Smooth muscle cell (in vitro differentiated cells): ENCODE measurements at regions not wholly inside any gene's neighbourhood (a gene's known extent, or its start where the extent isn't known, plus 50 kb on each side); places are given as distances from the start of the nearest gene placed in this dataset.

Source experiments
- DNase-seq: peaks from one replicate; lab custom pipeline; 2025; ENCODE audit not compliant: unreplicated experiment; lab: John Stamatoyannopoulos, UW
- H2AFZ ChIP-seq: fragments of 200-600 bp; sonication (generic); 2 replicates; pipeline ENCODE4 v1.6.0; 2016; ENCODE audit warnings: antibody characterized with exemption, low read depth, mild to moderate bottlenecking
- H3F3A ChIP-seq: fragments of 200-600 bp; sonication (generic); 2 replicates; pipeline ENCODE4 v1.6.0; 2017; ENCODE audit warnings: antibody characterized with exemption, low read depth
- H3K27ac ChIP-seq: fragments of 200-600 bp; sonication (generic); 2 replicates; pipeline ENCODE4 v1.5.1; 2016; ENCODE audit warnings: low read depth, mild to moderate bottlenecking
- H3K27me3 ChIP-seq: fragments of 200-600 bp; sonication (generic); 2 replicates; pipeline ENCODE4 v1.6.1; 2016; ENCODE audit warnings: low read depth, mild to moderate bottlenecking
- H3K36me3 ChIP-seq: fragments of 200-600 bp; sonication (generic); 2 replicates; pipeline ENCODE4 v1.5.1; 2016; ENCODE audit warnings: low read depth
- H3K4me1 ChIP-seq: fragments of 200-600 bp; sonication (generic); 2 replicates; pipeline ENCODE4 v1.5.1; 2016; ENCODE audit warnings: low read depth
- H3K4me2 ChIP-seq: fragments of 200-600 bp; sonication (generic); 2 replicates; pipeline ENCODE4 v1.6.0; 2016; ENCODE audit warnings: mild to moderate bottlenecking
- H3K4me3 ChIP-seq: fragments of 200-600 bp; sonication (generic); 2 replicates; pipeline ENCODE4 v1.5.1; 2016; ENCODE audit warnings: mild to moderate bottlenecking
- H3K79me2 ChIP-seq: fragments of 200-600 bp; sonication (generic); 2 replicates; pipeline ENCODE4 v1.6.0; 2016; ENCODE audit warnings: low read depth, mild to moderate bottlenecking
- H3K9ac ChIP-seq: fragments of 200-600 bp; sonication (generic); 2 replicates; pipeline ENCODE4 v1.6.0; 2016; ENCODE audit warnings: low read depth
- H3K9me3 ChIP-seq: fragments of 200-600 bp; sonication (generic); replicated peaks from 2 replicates; pipeline ENCODE4 v1.5.1; 2016; ENCODE audit warnings: low read depth
- H4K20me1 ChIP-seq: fragments of 200-600 bp; sonication (generic); 2 replicates; pipeline ENCODE4 v1.6.0; 2016; ENCODE audit warnings: low read depth
- CTCF ChIP-seq: fragments of 200-600 bp; sonication (generic); IDR thresholded peaks from 2 replicates; pipeline ENCODE4 v1.5.1; 2017; ENCODE audit warnings: borderline replicate concordance, mild to moderate bottlenecking, antibody characterized with exemption; ENCODE audit not compliant: insufficient read depth, poor library complexity, severe bottlenecking
- WGBS: methylation state at CpG from one replicate; pipeline ENCODE4 v1.1.7; 2016; ENCODE audit warnings: low lambda C conversion rate; 5-methylcytosine and 5-hydroxymethylcytosine counted together

GRCh38 chr5:8394965-8395364 lies 526.0 kb downstream of the MTRR start:
- no peak overlapping the region for H3K27ac ChIP-seq
- peaks cover 6% of the 10 kb centered on the region for H3K27me3 ChIP-seq
- DNase-seq: no peak
- H2AFZ ChIP-seq: no peak overlapping the region
- no peaks in the 10 kb centered on the region for H4K20me1 ChIP-seq
- WGBS: 54% methylated on average over 5 of the region's 5 CpGs
- H3F3A ChIP-seq: no peaks in the 10 kb centered on the region
- no peak overlapping the region for H3K4me3 ChIP-seq
- no peaks in the 10 kb centered on the region for H3K79me2 ChIP-seq
- no peak for TF ChIP-seq CTCF
- no peaks in the 10 kb centered on the region for H3K36me3 ChIP-seq
- H3K9me3 ChIP-seq: no peaks in the 10 kb centered on the region
- H3K9ac ChIP-seq: no peak overlapping the region
- no peaks in the 10 kb centered on the region for H3K4me1 ChIP-seq
- H3K4me2 ChIP-seq: no peak overlapping the region

- 94% methylated on average over 1 of the region's 1 CpG for WGBS
- H3F3A ChIP-seq: no peaks in the 10 kb centered on the region
- DNase-seq: no peak
- no peaks in the 10 kb centered on the region for H4K20me1 ChIP-seq
- peaks cover 6% of the 10 kb centered on the region for H3K27me3 ChIP-seq
- H3K9ac ChIP-seq: no peak overlapping the region
- H3K36me3 ChIP-seq: no peaks in the 10 kb centered on the region
- no peaks in the 10 kb centered on the region for H3K4me1 ChIP-seq
- H2AFZ ChIP-seq: no peak overlapping the region
- H3K4me3 ChIP-seq: no peak overlapping the region
- no peak overlapping the region for H3K4me2 ChIP-seq
- H3K27ac ChIP-seq: no peak overlapping the region
- no peak for TF ChIP-seq CTCF
- no peaks in the 10 kb centered on the region for H3K9me3 ChIP-seq
- H3K79me2 ChIP-seq: no peaks in the 10 kb centered on the region
Observed at GRCh38 chr5:8396246-8396645, 527.3 kb downstream of the MTRR start.

GRCh38 chr5:8396756-8397155 lies 527.8 kb downstream of the MTRR start:
- Histone ChIP-seq H3K9me3 (no peaks in the 10 kb centered on the region), H4K20me1 (no peaks in the 10 kb centered on the region), H3K36me3 (no peaks in the 10 kb centered on the region), H3K4me1 (no peaks in the 10 kb centered on the region), H3K9ac (no peak overlapping the region), H3K27ac (no peak overlapping the region), H3K79me2 (no peaks in the 10 kb centered on the region), H3K27me3 (peaks cover 6% of the 10 kb centered on the region), H2AFZ (no peak overlapping the region), H3K4me2 (no peak overlapping the region), H3K4me3 (no peak overlapping the region), H3F3A (no peaks in the 10 kb centered on the region)
- TF ChIP-seq CTCF: no peak
- 72% methylated on average over 2 of the region's 2 CpGs for WGBS
- DNase-seq: no peak

GRCh38 chr5:8399471-8399870 lies 530.5 kb downstream of the MTRR start:
- Histone ChIP-seq H3K27ac (no peak overlapping the region), H3K9me3 (no peaks in the 10 kb centered on the region), H4K20me1 (no peaks in the 10 kb centered on the region), H2AFZ (no peak overlapping the region), H3K79me2 (no peaks in the 10 kb centered on the region), H3K27me3 (no peaks in the 10 kb centered on the region), H3K4me2 (no peak overlapping the region), H3K9ac (no peak overlapping the region), H3K4me3 (no peak overlapping the region), H3F3A (no peaks in the 10 kb centered on the region), H3K4me1 (no peaks in the 10 kb centered on the region), H3K36me3 (no peaks in the 10 kb centered on the region)
- DNase-seq: no peak
- WGBS: 77% methylated on average over 4 of the region's 4 CpGs
- no peak for TF ChIP-seq CTCF
